Lower leg skin (tissue), 4 donors: ENCODE measurements at regions not wholly inside any gene's neighbourhood (a gene's known extent, or its start where the extent isn't known, plus 50 kb on each side); places are given as distances from the start of the nearest gene placed in this dataset.

Experiments
- DNase-seq, 2 donors: peaks; one replicate each; pipeline ENCODE4 v3.0.0-alpha.2; 2019; ENCODE audit warnings: low spot score in 2 of 2
- H3K4me3 ChIP-seq: fragments of 200-600 bp; sonication (generic); 2 replicates; pipeline ENCODE4 v1.5.1; 2017; ENCODE audit warnings: mild to moderate bottlenecking, low read depth; ENCODE audit not compliant: poor library complexity, severe bottlenecking
- POLR2A ChIP-seq, 2 donors: fragments of 450-650 bp; IDR thresholded peaks; one replicate each; pipeline ENCODE4 v1.6.1; 2016 to 2017; ENCODE audit warnings: antibody characterized with exemption in 2 of 2, mild to moderate bottlenecking in 1 of 2, moderate library complexity in 1 of 2
- WGBS, 2 donors: methylation state at CpG; one replicate each; pipeline ENCODE4 v1.1.5; 2018; 5-methylcytosine and 5-hydroxymethylcytosine counted together
- intact Hi-C: fragments of 100-400 bp; cut with DNase I; formaldehyde crosslinking; loops from one replicate; pipeline ENCODE4 v1.15.0; 2023; ENCODE audit warnings: low total_unique reads
- TF ChIP-seq, protein P1 (sequence below), 3 donors: fragments of 450-650 bp; IDR thresholded peaks; one replicate each; pipeline ENCODE4 v1.5.1; 2016; ENCODE audit warnings: antibody characterized with exemption in 3 of 3, mild to moderate bottlenecking in 3 of 3, moderate library complexity in 2 of 3

- no peak overlapping the region for H3K4me3 ChIP-seq
- intact Hi-C loops = no loop called here
- TF ChIP-seq POLR2A (IDR thresholded peaks at IDR 0.05) = no peak
- TF ChIP-seq, protein P1, sequence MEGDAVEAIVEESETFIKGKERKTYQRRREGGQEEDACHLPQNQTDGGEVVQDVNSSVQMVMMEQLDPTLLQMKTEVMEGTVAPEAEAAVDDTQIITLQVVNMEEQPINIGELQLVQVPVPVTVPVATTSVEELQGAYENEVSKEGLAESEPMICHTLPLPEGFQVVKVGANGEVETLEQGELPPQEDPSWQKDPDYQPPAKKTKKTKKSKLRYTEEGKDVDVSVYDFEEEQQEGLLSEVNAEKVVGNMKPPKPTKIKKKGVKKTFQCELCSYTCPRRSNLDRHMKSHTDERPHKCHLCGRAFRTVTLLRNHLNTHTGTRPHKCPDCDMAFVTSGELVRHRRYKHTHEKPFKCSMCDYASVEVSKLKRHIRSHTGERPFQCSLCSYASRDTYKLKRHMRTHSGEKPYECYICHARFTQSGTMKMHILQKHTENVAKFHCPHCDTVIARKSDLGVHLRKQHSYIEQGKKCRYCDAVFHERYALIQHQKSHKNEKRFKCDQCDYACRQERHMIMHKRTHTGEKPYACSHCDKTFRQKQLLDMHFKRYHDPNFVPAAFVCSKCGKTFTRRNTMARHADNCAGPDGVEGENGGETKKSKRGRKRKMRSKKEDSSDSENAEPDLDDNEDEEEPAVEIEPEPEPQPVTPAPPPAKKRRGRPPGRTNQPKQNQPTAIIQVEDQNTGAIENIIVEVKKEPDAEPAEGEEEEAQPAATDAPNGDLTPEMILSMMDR (IDR thresholded peaks at IDR 0.05) = no peak
- no peak for DNase-seq
- 84 to 86% methylated on average over 1 of the region's 1 CpG for WGBS, 2 donors
These were observed 381.7 kb downstream of the NUP35 start for GRCh38 chr2:183505911-183506310.

- 61 to 79% methylated on average over 3 of the region's 3 CpGs for WGBS, 2 donors
These were observed 386.9 kb downstream of the NUP35 start for GRCh38 chr2:183511154-183511553.

DNA sequence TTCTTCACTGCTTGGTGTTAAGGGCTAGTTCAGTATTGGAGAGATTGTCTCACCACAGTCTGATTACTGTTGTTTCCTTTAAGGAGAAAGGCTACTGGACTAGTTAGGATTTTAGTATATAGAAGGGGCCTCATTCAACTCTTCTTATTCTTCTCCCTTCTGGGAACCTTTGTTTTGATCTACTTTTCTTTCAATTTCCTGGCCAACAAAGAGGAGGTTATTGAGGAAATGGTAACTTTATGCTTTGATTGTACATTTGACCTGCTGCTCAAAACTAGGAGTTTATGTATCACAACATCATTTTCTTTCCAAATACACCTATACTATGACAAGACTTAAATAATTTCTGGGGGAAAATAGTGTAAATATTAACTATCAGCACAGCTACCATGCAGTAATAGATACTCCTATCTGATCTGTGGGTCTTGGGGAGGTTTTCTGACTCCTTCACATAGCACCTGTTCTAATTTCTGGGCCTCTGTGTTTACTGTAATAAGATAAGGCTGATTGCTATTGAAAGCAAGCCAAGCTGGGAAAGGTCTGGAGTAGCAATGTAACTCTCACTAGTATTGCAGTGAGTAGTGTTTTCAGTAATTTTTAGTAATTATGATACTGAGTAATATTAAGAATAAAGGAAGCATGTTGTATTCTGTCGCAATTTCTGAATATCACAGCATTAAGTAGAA is 395.3 kb downstream of the NUP35 start:
- TF ChIP-seq, protein P1 (IDR thresholded peaks at IDR 0.05) = no peak
- no peak for TF ChIP-seq POLR2A (IDR thresholded peaks at IDR 0.05)
- no peak for DNase-seq
- 98 to 100% methylated on average over 1 of the region's 1 CpG for WGBS, 2 donors
- H3K4me3 ChIP-seq = no peak overlapping the region
- intact Hi-C loops = no loop called here

More at GRCh38 chr2:183511154-183511553, 386.9 kb downstream of the NUP35 start:
- no peak for DNase-seq
- intact Hi-C loops = no loop called here
- no peak overlapping the region for H3K4me3 ChIP-seq
- TF ChIP-seq, protein P1 (IDR thresholded peaks at IDR 0.05) = no peak

GRCh38 chr2:183521911-183522310 is 397.7 kb downstream of the NUP35 start:
- intact Hi-C loops = no loop called here
- WGBS, 2 donors = 46 to 50% methylated on average over 1 of the region's 1 CpG
- TF ChIP-seq, protein P1 (IDR thresholded peaks at IDR 0.05) = no peak
- TF ChIP-seq POLR2A (IDR thresholded peaks at IDR 0.05) = no peak
- no peak overlapping the region for H3K4me3 ChIP-seq
- DNase-seq = no peak

DNA sequence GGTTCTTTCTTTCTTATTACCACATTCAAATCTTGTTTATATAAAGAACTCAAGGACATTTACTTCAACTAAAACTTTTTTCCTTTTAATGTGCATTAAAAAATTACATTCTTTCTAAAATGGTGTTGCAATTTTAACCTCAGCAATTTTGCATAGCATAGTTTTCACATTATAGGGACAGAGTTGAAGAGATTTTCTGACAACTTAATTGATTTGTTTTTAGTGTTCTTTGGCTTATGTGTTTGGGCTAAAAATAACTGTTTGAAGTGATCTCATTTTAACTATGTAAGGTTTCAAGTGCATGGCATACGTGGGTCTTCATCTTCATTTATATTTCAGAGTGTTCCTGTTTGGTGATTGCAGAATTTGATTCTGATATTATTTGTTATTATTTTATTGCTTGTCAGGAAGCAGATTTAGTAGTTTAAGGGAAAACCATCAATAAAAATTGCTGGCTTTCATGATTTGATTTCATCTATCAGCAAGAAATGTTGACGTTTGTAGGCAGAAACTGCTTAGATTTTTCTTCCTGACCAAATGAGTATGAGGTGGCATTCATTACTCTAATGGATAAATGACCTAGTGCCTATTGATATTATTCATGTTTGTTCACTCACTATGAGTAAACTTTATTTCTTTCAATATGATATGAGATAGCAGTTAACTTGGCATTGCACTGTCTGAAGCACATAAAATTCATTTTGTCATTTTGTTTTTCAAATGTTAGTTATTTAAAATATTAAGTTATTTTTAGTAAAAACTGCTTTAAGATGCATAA is 398.4 kb downstream of the NUP35 start:
- intact Hi-C loops = no loop called here
- 33 to 40% methylated on average over 2 of the region's 2 CpGs for WGBS, 2 donors
- H3K4me3 ChIP-seq = no peak overlapping the region
- TF ChIP-seq, protein P1 (IDR thresholded peaks at IDR 0.05) = no peak
- no peak for TF ChIP-seq POLR2A (IDR thresholded peaks at IDR 0.05)
- DNase-seq = no peak
